ENCODE measurements at regions not wholly inside any gene's neighbourhood (a gene's known extent, or its start where the extent isn't known, plus 50 kb on each side); places are given as distances from the start of the nearest gene placed in this dataset.

DNA sequence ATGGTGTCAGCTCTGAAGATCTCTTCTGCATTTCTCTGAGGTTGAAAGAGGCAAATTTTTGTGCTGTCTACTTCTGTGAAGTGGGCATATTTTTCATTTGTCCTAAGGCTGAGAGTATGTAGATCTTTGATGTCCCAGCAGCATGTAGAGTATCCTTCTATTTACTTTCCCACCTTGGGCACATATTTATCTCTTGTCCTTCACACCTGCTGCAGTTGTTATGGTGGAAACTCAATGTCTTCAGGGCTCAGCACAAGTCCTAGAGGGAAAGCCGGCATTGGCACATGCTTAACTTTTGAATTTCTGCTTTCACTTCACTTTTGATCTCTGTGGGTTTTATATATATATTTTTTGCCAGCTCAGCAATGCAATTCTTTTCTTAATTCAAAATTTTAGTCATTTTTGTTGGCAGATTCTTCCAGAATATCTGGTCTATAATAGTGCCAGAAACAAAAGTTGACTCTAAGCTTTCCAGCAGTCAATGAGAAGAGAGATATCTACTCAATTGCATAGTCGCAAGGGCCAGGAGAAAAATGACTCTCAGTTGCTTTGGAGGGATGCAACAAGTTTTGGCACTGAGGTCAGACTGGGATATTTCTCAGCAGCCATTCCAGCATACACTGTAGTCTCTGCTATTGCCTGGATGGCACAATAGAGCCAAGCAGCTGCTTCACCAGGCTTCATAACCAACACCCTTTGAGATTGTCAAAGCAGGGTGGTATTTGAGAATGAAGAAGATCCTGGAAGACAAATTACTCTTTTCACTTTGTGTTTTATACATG is 127.8 kb upstream of the FAT1 start:
- Mint-ChIP-seq H3K4me1 (no peaks in the 10 kb centered on the region), H3K4me3 (no peak overlapping the region), H3K27ac (no peak overlapping the region), H3K27me3 (no peaks in the 10 kb centered on the region), H3K36me3 (no peaks in the 10 kb centered on the region), H3K9me3 (peaks cover 0 to 14% (median 3%) of the 10 kb centered on the region in 8 donors)
- no peak for DNase-seq
- H3K9me3 ChIP-seq (ENCODE audit: control insufficient read depth in 1 of 2, low read length in 2 of 2): no peaks in the 10 kb centered on the region
- intact Hi-C loops (cut with micrococcal nuclease): no loop called here
- no peaks in the 10 kb centered on the region for H3K36me3 ChIP-seq (ENCODE audit: insufficient read depth, low read length)
- H3K4me1 ChIP-seq (ENCODE audit: insufficient read depth, low read length): no peaks in the 10 kb centered on the region
- ChIA-PET CTCF (ENCODE audit: partially characterized antibody) (no interaction called here), POLR2A (ENCODE audit: partially characterized antibody) (no interaction called here)
- H3K27me3 ChIP-seq (ENCODE audit: insufficient read depth, low read length): no peaks in the 10 kb centered on the region
- no peak overlapping the region for H3K4me3 ChIP-seq (ENCODE audit: low read length in 2 of 2)
- no peak overlapping the region for H3K27ac ChIP-seq (ENCODE audit: low read depth, low read length)

DNA sequence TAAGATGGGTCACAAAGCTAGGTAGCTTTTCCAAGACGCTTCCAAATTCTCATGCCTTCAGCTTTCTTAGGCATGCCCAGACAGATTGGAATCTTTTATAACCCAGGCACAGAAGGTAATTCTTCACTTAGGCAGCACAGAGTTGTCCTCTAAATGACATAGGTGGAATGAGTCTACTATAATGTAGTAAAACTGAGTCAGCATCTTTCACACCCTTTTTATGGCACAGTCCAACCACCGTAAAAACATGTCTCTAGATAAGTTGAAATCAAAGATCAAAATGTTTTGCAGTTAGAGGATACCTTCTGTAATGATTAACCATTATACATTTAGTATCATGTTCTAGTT is 128.4 kb upstream of the FAT1 start:
- Histone ChIP-seq H3K9me3 (ENCODE audit: control insufficient read depth in 1 of 2, low read length in 2 of 2) (no peaks in the 10 kb centered on the region), H3K27me3 (ENCODE audit: insufficient read depth, low read length) (no peaks in the 10 kb centered on the region), H3K4me3 (ENCODE audit: low read length in 2 of 2) (no peak overlapping the region), H3K4me1 (ENCODE audit: insufficient read depth, low read length) (no peaks in the 10 kb centered on the region), H3K27ac (ENCODE audit: low read depth, low read length) (no peak overlapping the region), H3K36me3 (ENCODE audit: insufficient read depth, low read length) (no peaks in the 10 kb centered on the region)
- CTCF ChIA-PET (ENCODE audit: partially characterized antibody): no interaction called here
- intact Hi-C loops (cut with micrococcal nuclease): no loop called here
- Mint-ChIP-seq H3K9me3 (peaks cover 0 to 13% (median 3%) of the 10 kb centered on the region in 8 donors), H3K4me3 (no peak overlapping the region), H3K27me3 (no peaks in the 10 kb centered on the region), H3K36me3 (no peaks in the 10 kb centered on the region), H3K27ac (no peak overlapping the region), H3K4me1 (no peaks in the 10 kb centered on the region)
- POLR2A ChIA-PET (ENCODE audit: partially characterized antibody): no interaction called here
- no peak for DNase-seq

DNA sequence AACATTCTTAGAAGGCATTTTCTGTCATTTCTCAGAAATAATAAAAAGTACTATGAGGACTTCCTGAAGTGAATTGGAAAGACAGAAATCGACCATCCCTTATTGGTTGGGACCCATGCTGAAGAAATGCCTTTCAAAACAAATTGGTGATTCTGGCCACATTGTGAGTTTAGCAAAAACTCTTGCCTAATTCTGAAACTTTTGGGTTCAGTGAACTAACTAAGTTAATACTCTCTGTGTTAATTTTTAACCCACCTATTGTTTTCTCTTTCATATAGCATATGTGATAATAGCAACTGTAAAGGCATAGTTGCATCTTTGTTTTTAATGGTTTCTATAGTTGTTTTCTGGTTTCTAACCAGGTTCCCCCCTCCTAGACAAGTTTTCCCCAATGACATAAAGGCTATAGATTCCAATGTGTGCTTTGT is 129.3 kb upstream of the FAT1 start:
- DNase-seq: no peak
- no peaks in the 10 kb centered on the region for H3K27me3 Mint-ChIP-seq
- ChIA-PET CTCF (ENCODE audit: partially characterized antibody) (no interaction called here), POLR2A (ENCODE audit: partially characterized antibody) (no interaction called here)
- Histone ChIP-seq H3K27me3 (ENCODE audit: insufficient read depth, low read length) (no peaks in the 10 kb centered on the region), H3K4me1 (ENCODE audit: insufficient read depth, low read length) (no peaks in the 10 kb centered on the region), H3K9me3 (ENCODE audit: control insufficient read depth in 1 of 2, low read length in 2 of 2) (no peaks in the 10 kb centered on the region), H3K36me3 (ENCODE audit: insufficient read depth, low read length) (no peaks in the 10 kb centered on the region), H3K4me3 (ENCODE audit: low read length in 2 of 2) (no peak overlapping the region), H3K27ac (ENCODE audit: low read depth, low read length) (no peak overlapping the region)
- H3K36me3 Mint-ChIP-seq: no peaks in the 10 kb centered on the region
- peaks cover 0 to 13% (median 3%) of the 10 kb centered on the region in 8 donors for H3K9me3 Mint-ChIP-seq
- no peaks in the 10 kb centered on the region for H3K4me1 Mint-ChIP-seq
- no peak overlapping the region for H3K27ac Mint-ChIP-seq
- intact Hi-C loops (cut with micrococcal nuclease): no loop called here
- H3K4me3 Mint-ChIP-seq: no peak overlapping the region

DNA sequence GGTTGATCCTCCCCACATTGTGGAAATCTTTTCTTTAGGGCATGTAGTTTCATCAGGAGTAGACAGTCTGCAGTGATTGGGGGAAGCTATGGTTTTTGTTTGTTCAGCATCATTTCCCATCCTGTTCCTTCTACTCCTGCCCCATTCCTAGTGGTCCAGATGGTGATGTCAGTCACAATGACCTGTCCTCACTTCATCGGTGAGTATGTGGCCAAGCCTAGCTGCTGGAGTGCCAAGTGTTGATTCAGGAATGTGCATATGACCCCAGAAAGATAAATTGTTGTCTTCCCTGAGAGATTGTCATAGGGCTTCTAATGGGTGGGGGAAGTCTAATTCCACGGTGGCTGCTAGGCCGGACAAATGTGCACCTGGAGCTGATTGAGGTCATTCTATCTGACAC is 130.6 kb upstream of the FAT1 start:
- Mint-ChIP-seq H3K27ac (no peak overlapping the region), H3K27me3 (no peaks in the 10 kb centered on the region), H3K9me3 (peaks cover 0 to 9% (median 3%) of the 10 kb centered on the region in 8 donors), H3K4me3 (no peak overlapping the region), H3K4me1 (no peaks in the 10 kb centered on the region), H3K36me3 (no peaks in the 10 kb centered on the region)
- intact Hi-C loops (cut with micrococcal nuclease): no loop called here
- H3K36me3 ChIP-seq (ENCODE audit: insufficient read depth, low read length): no peaks in the 10 kb centered on the region
- H3K27me3 ChIP-seq (ENCODE audit: insufficient read depth, low read length): no peaks in the 10 kb centered on the region
- H3K4me1 ChIP-seq (ENCODE audit: insufficient read depth, low read length): no peaks in the 10 kb centered on the region
- POLR2A ChIA-PET (ENCODE audit: partially characterized antibody): no interaction called here
- no peak for DNase-seq
- H3K4me3 ChIP-seq (ENCODE audit: low read length in 2 of 2): no peak overlapping the region
- no peak overlapping the region for H3K27ac ChIP-seq (ENCODE audit: low read depth, low read length)
- no peaks in the 10 kb centered on the region for H3K9me3 ChIP-seq (ENCODE audit: control insufficient read depth in 1 of 2, low read length in 2 of 2)
- CTCF ChIA-PET (ENCODE audit: partially characterized antibody): no interaction called here

DNA sequence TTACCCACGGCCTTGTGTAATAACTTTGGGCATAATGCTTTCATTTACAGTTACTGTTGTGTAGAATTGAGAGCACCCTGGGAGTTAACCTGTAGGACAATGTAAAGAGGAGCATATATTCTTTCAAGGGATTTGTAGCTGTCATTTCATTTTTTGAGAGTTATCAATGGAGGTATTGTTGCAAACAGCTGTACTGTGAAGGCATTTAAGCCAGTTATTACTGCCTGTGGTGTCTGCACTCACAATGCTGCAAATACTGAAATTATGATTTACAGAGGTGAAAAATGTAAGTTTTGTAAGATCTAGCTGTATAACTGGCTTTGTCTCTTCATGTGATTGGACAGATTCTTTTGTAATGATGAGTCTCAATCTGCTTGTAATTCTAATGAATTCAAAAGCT is 131.5 kb upstream of the FAT1 start:
- no peak for DNase-seq
- Histone ChIP-seq H3K4me3 (ENCODE audit: low read length in 2 of 2) (no peak overlapping the region), H3K9me3 (ENCODE audit: control insufficient read depth in 1 of 2, low read length in 2 of 2) (no peaks in the 10 kb centered on the region), H3K27ac (ENCODE audit: low read depth, low read length) (no peak overlapping the region), H3K4me1 (ENCODE audit: insufficient read depth, low read length) (no peaks in the 10 kb centered on the region), H3K27me3 (ENCODE audit: insufficient read depth, low read length) (no peaks in the 10 kb centered on the region), H3K36me3 (ENCODE audit: insufficient read depth, low read length) (no peaks in the 10 kb centered on the region)
- intact Hi-C loops (cut with micrococcal nuclease): no loop called here
- no peaks in the 10 kb centered on the region for H3K4me1 Mint-ChIP-seq
- H3K36me3 Mint-ChIP-seq: no peaks in the 10 kb centered on the region
- ChIA-PET CTCF (ENCODE audit: partially characterized antibody) (no interaction called here), POLR2A (ENCODE audit: partially characterized antibody) (no interaction called here)
- H3K9me3 Mint-ChIP-seq: peaks cover 0 to 6% (median 2%) of the 10 kb centered on the region in 8 donors
- H3K27me3 Mint-ChIP-seq: no peaks in the 10 kb centered on the region
- no peak overlapping the region for H3K4me3 Mint-ChIP-seq
- no peak overlapping the region for H3K27ac Mint-ChIP-seq

DNA sequence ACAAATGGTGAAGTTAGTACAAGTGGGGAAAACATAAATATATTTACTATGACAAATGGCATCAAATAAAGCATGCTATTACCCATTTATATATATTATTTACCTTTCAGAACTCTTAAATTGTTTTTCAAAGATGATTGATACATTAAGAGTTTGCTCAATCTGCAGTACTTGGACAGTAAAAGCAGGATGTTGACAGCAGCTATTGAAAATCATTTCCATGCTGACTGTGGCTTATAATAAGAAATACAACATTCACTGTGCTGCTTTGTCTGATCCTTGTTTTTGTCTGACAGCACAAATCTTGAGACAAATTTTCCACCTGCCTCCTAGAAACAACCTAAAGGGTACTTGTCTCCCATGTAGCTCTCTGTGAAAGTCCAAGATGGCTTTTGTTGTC is 134.1 kb upstream of the FAT1 start:
- H3K4me3 Mint-ChIP-seq: no peak overlapping the region
- Histone ChIP-seq H3K27ac (ENCODE audit: low read depth, low read length) (no peak overlapping the region), H3K4me1 (ENCODE audit: insufficient read depth, low read length) (no peaks in the 10 kb centered on the region), H3K27me3 (ENCODE audit: insufficient read depth, low read length) (no peaks in the 10 kb centered on the region), H3K36me3 (ENCODE audit: insufficient read depth, low read length) (no peaks in the 10 kb centered on the region), H3K9me3 (ENCODE audit: control insufficient read depth in 1 of 2, low read length in 2 of 2) (no peaks in the 10 kb centered on the region), H3K4me3 (ENCODE audit: low read length in 2 of 2) (no peak overlapping the region)
- CTCF ChIA-PET (ENCODE audit: partially characterized antibody): no interaction called here
- POLR2A ChIA-PET (ENCODE audit: partially characterized antibody): no interaction called here
- H3K9me3 Mint-ChIP-seq: peaks cover 0 to 4% (median 0%) of the 10 kb centered on the region in 8 donors
- DNase-seq: no peak
- no peaks in the 10 kb centered on the region for H3K36me3 Mint-ChIP-seq
- no peaks in the 10 kb centered on the region for H3K4me1 Mint-ChIP-seq
- intact Hi-C loops (cut with micrococcal nuclease): no loop called here
- H3K27me3 Mint-ChIP-seq: no peaks in the 10 kb centered on the region
- H3K27ac Mint-ChIP-seq: no peak overlapping the region

DNA sequence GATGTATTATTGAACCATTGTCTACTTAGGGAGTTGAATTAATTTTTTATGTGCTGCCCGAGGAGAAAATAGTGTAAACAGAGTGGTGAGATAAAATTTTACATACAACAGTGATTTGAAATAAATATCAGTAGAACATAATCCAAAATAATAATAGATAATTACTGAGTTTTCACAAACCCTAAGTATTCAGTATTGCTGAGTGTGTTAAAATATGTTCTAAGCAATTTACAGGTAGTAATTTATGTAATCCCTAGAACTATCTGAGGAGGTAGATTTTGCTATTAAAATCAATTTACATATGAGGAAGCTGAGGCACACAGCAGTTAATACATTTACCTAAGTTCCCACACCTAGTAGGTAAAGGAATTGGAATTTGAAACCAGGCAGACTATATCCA is 134.7 kb upstream of the FAT1 start:
- Histone ChIP-seq H3K4me1 (ENCODE audit: insufficient read depth, low read length) (no peaks in the 10 kb centered on the region), H3K27ac (ENCODE audit: low read depth, low read length) (no peak overlapping the region), H3K36me3 (ENCODE audit: insufficient read depth, low read length) (no peaks in the 10 kb centered on the region), H3K9me3 (ENCODE audit: control insufficient read depth in 1 of 2, low read length in 2 of 2) (no peaks in the 10 kb centered on the region), H3K4me3 (ENCODE audit: low read length in 2 of 2) (no peak overlapping the region), H3K27me3 (ENCODE audit: insufficient read depth, low read length) (no peaks in the 10 kb centered on the region)
- peaks cover 0 to 4% (median 2%) of the 10 kb centered on the region in 8 donors for H3K9me3 Mint-ChIP-seq
- intact Hi-C loops (cut with micrococcal nuclease): no loop called here
- POLR2A ChIA-PET (ENCODE audit: partially characterized antibody): no interaction called here
- no peak for DNase-seq
- no peaks in the 10 kb centered on the region for H3K27me3 Mint-ChIP-seq
- H3K27ac Mint-ChIP-seq: no peak overlapping the region
- H3K4me1 Mint-ChIP-seq: no peaks in the 10 kb centered on the region
- no peak overlapping the region for H3K4me3 Mint-ChIP-seq
- CTCF ChIA-PET (ENCODE audit: partially characterized antibody): no interaction called here
- no peaks in the 10 kb centered on the region for H3K36me3 Mint-ChIP-seq

DNA sequence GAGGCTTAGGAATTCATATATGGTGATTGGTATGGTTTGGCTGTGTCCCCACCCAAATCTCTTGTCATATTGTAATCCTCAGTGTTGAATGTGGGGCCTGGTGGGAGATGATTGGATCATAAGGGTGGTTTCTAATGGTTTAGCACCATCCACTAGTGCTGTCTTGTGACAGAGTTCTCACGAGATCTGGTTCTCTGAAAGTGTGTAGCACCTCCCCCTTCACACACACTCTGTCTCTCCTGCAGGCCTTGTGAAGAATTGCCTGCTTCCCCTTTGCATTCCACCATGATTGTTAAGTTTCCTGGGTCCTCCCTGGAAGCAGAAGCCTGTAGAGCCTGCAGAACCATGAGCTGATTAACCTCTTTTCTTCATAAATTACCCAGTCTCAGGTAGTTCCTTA is 135.8 kb upstream of the FAT1 start:
- H3K36me3 Mint-ChIP-seq: no peaks in the 10 kb centered on the region
- intact Hi-C loops (cut with micrococcal nuclease): no loop called here
- no peaks in the 10 kb centered on the region for H3K27me3 Mint-ChIP-seq
- no peak overlapping the region for H3K4me3 Mint-ChIP-seq
- CTCF ChIA-PET (ENCODE audit: partially characterized antibody): no interaction called here
- H3K27ac ChIP-seq (ENCODE audit: low read depth, low read length): no peak overlapping the region
- H3K27me3 ChIP-seq (ENCODE audit: insufficient read depth, low read length): no peaks in the 10 kb centered on the region
- DNase-seq: no peak
- H3K36me3 ChIP-seq (ENCODE audit: insufficient read depth, low read length): no peaks in the 10 kb centered on the region
- POLR2A ChIA-PET (ENCODE audit: partially characterized antibody): no interaction called here
- no peaks in the 10 kb centered on the region for H3K4me1 ChIP-seq (ENCODE audit: insufficient read depth, low read length)
- H3K27ac Mint-ChIP-seq: no peak overlapping the region
- H3K9me3 Mint-ChIP-seq: peaks cover 0 to 7% (median 2%) of the 10 kb centered on the region in 8 donors
- no peaks in the 10 kb centered on the region for H3K9me3 ChIP-seq (ENCODE audit: control insufficient read depth in 1 of 2, low read length in 2 of 2)
- H3K4me1 Mint-ChIP-seq: no peaks in the 10 kb centered on the region
- no peak overlapping the region for H3K4me3 ChIP-seq (ENCODE audit: low read length in 2 of 2)

Data from CD4-positive, alpha-beta memory T cell (primary cell).